ENCODE measurements at regions not wholly inside any gene's neighbourhood (a gene's known extent, or its start where the extent isn't known, plus 50 kb on each side); places are given as distances from the start of the nearest gene placed in this dataset.

DNA sequence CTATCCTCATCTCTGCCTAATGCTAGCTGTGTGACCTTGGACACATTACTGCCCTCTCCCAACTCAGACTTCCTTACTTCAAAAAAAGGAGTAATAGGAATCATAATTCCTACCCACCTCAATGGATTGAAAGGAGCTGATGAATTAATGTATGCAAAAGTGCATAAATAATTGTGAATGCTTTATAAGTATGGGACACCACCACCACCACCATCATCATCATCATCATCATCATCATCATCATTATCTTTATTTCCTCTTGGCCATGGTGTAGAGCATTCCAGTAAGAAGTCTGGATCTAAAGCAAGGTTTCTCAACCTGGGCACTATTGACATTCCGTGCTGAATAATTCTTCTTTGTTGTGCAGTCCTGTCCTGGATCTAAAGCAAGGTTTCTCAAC, 282.5 kb downstream of the MEX3B start:
- TF ChIP-seq POLR2A (IDR thresholded peaks at IDR 0.05; ENCODE audit: low read depth, low read length) = no peak
- no peak for TF ChIP-seq POLR2AphosphoS5 (IDR thresholded peaks at IDR 0.05; ENCODE audit: low read depth, low read length)
- no peak for TF ChIP-seq TAF1 (IDR thresholded peaks at IDR 0.05; ENCODE audit: borderline replicate concordance, low read depth, low read length)
